Astrocyte of the spinal cord (primary cell): ENCODE measurements at regions not wholly inside any gene's neighbourhood (a gene's known extent, or its start where the extent isn't known, plus 50 kb on each side); places are given as distances from the start of the nearest gene placed in this dataset.

Experiments used
- DNase-seq: peaks from one replicate; pipeline ENCODE4 v3.0.0; 2011; ENCODE audit warnings: low read depth, low spot score
- H3K4me3 ChIP-seq: 2 replicates; pipeline ENCODE4 v1.5.1; 2011; ENCODE audit warnings: low read depth, mild to moderate bottlenecking, low read length, moderate library complexity
- in situ Hi-C: cut with HindIII; loops from 2 replicates; pipeline ENCODE4 v1.10.0; 2017; ENCODE audit warnings: low sequenced_read_pairs
- TF ChIP-seq, protein P1 (sequence below): IDR thresholded peaks from 2 replicates; pipeline ENCODE4 v1.5.1; 2012; ENCODE audit warnings: low read depth, mild to moderate bottlenecking, low read length, inconsistent platforms

DNA sequence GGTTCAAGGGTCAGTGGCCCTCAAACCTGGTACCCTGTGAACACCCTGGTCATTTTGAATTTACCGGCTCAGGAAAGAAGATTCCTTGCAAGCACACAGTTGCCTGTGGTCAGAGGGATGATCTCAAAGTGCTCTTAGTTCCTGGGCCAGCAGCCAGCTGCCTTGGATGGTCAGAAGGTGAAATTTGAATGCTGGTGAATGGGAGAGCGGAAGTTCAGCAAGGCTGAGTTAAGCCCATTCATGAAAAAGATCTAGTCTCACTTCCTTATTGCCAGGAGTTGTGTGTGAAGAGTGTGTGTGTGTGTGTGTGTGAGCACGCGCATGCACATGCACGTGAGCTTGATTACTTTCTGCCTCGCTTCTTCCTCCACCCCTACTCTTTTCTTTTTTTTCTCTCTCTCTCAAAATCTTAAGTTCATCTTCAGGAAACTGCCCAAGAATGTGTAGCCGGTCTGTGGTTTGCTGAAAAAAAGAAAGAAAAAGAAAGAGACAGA, 155.5 kb upstream of the CCND2 start:
- DNase-seq = peak; percentile 34
- TF ChIP-seq, protein P1, sequence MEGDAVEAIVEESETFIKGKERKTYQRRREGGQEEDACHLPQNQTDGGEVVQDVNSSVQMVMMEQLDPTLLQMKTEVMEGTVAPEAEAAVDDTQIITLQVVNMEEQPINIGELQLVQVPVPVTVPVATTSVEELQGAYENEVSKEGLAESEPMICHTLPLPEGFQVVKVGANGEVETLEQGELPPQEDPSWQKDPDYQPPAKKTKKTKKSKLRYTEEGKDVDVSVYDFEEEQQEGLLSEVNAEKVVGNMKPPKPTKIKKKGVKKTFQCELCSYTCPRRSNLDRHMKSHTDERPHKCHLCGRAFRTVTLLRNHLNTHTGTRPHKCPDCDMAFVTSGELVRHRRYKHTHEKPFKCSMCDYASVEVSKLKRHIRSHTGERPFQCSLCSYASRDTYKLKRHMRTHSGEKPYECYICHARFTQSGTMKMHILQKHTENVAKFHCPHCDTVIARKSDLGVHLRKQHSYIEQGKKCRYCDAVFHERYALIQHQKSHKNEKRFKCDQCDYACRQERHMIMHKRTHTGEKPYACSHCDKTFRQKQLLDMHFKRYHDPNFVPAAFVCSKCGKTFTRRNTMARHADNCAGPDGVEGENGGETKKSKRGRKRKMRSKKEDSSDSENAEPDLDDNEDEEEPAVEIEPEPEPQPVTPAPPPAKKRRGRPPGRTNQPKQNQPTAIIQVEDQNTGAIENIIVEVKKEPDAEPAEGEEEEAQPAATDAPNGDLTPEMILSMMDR = no peak
- in situ Hi-C loops = no loop called here
- H3K4me3 ChIP-seq = no peak overlapping the region

DNA sequence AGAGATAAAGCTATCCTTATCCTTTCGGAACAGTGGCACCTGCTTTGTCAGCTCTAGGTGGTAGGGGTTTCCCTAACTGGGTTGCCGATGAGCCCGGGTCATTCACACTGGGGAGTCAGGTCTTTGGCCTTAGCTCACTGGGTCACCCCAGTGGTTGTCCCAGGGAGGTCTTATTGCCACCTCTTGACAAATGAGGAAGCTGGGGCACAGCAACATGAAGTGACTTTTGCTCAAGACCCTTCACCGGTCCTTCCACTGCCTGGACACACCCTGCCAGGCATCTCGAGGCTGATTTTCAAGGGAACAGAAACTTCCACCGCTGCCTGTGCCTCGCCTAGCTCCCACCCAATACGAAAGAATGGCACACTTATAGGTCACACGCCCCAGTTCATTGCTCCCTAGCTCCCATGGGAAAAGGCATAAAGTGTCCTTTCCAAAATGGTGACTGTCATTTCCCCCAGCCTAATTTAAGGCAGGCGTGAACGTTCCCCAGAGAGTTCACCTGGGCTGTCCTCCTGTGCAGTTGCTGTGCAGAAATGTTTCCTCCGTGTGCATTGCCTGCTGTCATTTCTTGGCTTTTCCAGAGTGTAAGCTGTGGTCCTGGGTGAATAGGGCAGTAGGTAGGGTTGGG, 156.1 kb upstream of the CCND2 start:
- no peak overlapping the region for H3K4me3 ChIP-seq
- TF ChIP-seq, protein P1 = no peak
- in situ Hi-C loops = no loop called here
- DNase-seq = no peak

DNA sequence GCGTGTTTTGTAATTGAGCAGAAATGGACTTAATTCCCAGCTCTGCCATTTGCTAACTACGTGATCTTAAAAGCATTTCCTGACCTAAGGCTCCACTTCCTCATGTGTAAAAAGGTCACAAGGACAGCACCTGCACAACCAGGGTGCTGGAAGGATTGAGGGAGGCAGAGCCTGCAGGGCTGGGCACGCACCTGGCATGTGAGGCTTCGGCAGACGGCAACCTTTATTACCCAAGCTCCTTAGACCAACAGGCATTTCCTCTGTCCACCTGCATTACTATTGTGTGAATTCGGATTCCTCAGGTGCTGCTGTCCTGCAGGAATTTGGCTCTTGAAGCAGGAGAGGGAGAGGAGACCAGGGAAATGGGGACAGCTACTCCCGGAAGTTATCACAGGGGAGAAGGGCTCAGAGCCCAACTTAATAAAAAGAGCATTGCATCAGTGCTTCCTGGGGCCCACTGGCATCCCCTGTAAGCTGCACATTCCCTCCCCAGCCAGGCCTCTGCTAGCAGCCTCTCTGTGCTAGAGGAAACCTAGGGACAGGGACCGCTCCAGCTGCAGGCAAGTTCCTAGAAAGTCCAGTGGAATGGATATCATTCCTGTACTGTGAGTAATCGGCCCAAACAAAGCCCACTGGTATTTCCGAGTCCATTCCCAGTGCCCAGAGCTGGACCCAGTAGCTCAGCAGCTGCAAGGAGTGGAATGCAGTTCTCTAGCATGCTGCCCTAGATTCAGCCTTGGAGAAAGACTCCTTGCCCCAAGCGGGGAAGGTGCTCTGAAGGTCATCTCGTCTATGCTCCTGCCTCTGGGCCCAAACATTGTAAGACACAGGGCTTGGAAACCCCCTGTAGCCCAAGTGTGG, 157.1 kb upstream of the CCND2 start:
- no peak overlapping the region for H3K4me3 ChIP-seq
- peak; percentile 43 for DNase-seq
- in situ Hi-C loops = no loop called here
- TF ChIP-seq, protein P1 = no peak

DNA sequence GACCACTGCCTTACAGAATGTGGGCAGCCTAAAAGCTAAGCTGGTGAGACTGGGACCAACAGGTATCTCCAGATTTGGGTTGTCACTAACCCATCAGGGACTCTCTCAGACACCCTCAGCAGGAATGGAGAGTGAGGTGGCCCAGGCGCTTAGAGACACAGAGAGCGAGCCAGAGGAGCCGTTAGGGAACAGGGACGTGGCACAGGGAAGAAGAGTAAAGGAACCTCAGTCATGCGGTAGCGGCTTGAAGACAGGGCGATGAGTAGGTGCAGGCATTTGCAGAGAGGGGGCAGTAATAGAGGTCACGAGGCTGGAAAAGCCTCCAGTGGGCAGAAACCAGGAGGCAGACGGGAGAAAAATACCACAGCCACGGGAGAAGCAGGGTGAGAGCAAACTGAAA, 158.0 kb upstream of the CCND2 start:
- in situ Hi-C loops = no loop called here
- TF ChIP-seq, protein P1 = no peak
- H3K4me3 ChIP-seq = no peak overlapping the region
- DNase-seq = no peak

DNA sequence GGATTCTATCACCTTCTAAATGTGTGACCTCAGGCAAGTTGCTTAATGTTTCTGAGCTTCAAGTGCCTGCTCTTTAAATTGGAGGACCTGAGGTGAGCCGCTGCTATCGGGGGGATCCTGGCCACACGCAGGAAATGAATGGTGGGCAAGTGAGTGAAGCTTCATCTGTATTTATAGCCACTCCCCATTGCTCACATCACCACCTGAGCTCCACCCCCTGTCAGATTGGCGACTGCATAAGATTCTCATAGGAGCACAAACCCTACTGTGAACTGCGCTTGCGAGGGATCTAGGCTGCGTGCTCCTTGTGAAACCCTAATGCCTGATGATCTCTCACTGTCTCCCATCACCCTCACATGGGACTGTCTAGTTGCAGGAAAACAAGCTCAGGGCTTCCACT, 158.6 kb upstream of the CCND2 start:
- no peak for DNase-seq
- TF ChIP-seq, protein P1 = no peak
- H3K4me3 ChIP-seq = no peak overlapping the region
- in situ Hi-C loops = no loop called here

DNA sequence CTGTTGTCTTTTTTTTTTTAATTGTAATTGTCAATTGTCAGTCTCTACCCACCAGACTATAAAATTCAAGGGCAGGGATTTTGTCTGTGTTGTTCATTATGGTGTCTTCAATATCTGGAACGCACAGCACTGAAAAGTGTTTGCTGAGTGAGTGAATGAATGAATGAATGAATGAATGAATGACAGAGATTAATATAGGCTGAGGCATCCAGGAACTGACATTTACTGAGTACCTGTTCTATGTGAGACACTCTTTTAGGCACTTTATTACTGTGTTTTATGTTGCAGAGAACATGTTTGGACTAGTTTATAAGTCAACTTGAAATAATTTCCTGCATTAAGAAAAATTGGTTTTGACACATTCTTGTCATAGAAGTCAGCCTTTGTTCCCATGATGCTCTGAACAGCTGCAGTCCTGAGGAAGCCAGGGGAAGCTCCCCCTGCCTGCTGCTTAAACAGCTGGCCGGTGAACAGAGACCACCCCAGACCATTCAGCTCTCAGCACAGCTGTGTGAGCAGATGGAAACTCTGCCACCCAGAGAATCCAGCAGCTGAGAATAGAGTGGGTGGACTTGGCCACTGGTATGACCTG, 160.7 kb upstream of the CCND2 start:
- no peak for DNase-seq
- in situ Hi-C loops = no loop called here
- TF ChIP-seq, protein P1 = no peak
- no peak overlapping the region for H3K4me3 ChIP-seq
